Astrocyte (in vitro differentiated cells and primary cell): ENCODE measurements at regions not wholly inside any gene's neighbourhood (a gene's known extent, or its start where the extent isn't known, plus 50 kb on each side); places are given as distances from the start of the nearest gene placed in this dataset.
"Not testable (repeated sequence)": the region's sequence is repeated elsewhere in the genome, so short reads cannot be mapped to it uniquely, and the experiment has no call there.

Source experiments
- DNase-seq: peaks from one replicate; pipeline ENCODE4 v3.0.0-alpha.2; 2010; ENCODE audit warnings: low read depth
- FAIRE-seq: peaks from 2 replicates; lab custom pipeline; 2011; peaks lifted over from hg19 to GRCh38; lab: Jason Lieb, UNC
- H2AFZ ChIP-seq: 2 replicates; pipeline ENCODE4 v1.6.0; 2012; ENCODE audit warnings: low read depth, low read length, inconsistent platforms
- H3K27ac ChIP-seq: 2 replicates; pipeline ENCODE4 v1.5.1; 2011; ENCODE audit warnings: low read depth, low read length, inconsistent platforms
- H3K27me3 ChIP-seq: 2 replicates; pipeline ENCODE4 v1.6.0; 2011; ENCODE audit warnings: low read length, inconsistent platforms; ENCODE audit not compliant: insufficient read depth
- H3K36me3 ChIP-seq: 2 replicates; pipeline ENCODE4 v1.5.1; 2011; ENCODE audit warnings: low read length, inconsistent platforms; ENCODE audit not compliant: insufficient read depth
- H3K4me1 ChIP-seq: 2 replicates; pipeline ENCODE4 v1.5.1; 2011; ENCODE audit warnings: low read length, inconsistent platforms; ENCODE audit not compliant: insufficient read depth
- H3K4me2 ChIP-seq: 2 replicates; pipeline ENCODE4 v1.6.0; 2012; ENCODE audit warnings: low read length, inconsistent platforms
- H3K4me3 ChIP-seq: 2 replicates; pipeline ENCODE4 v1.5.1; 2011; ENCODE audit warnings: low read depth, mild to moderate bottlenecking, low read length, inconsistent platforms; ENCODE audit not compliant: insufficient read depth
- H3K79me2 ChIP-seq: 2 replicates; pipeline ENCODE4 v1.6.0; 2012; ENCODE audit warnings: mild to moderate bottlenecking, low read length, inconsistent platforms; ENCODE audit not compliant: insufficient read depth
- H3K9ac ChIP-seq: 2 replicates; pipeline ENCODE4 v1.6.0; 2012; ENCODE audit warnings: mild to moderate bottlenecking, low read length, inconsistent platforms
- H3K9me3 ChIP-seq: 2 replicates; pipeline ENCODE4 v1.5.1; 2012; ENCODE audit warnings: low read depth, mild to moderate bottlenecking, low read length, inconsistent platforms; ENCODE audit not compliant: insufficient read depth
- H4K20me1 ChIP-seq: 2 replicates; pipeline ENCODE4 v1.6.0; 2012; ENCODE audit warnings: low read length, inconsistent platforms; ENCODE audit not compliant: insufficient read depth
- H3K27ac Mint-ChIP-seq: one replicate; pipeline ENCODE4 v1.8.0; 2021; ENCODE audit warnings: mild to moderate bottlenecking, mixed read lengths; ENCODE audit not compliant: unreplicated experiment
- H3K27me3 Mint-ChIP-seq: one replicate; pipeline ENCODE4 v1.8.0; 2021; ENCODE audit warnings: low read depth, mixed read lengths; ENCODE audit not compliant: unreplicated experiment
- H3K36me3 Mint-ChIP-seq: one replicate; pipeline ENCODE4 v1.8.0; 2021; ENCODE audit warnings: low read depth, mixed read lengths; ENCODE audit not compliant: unreplicated experiment
- H3K4me1 Mint-ChIP-seq: one replicate; pipeline ENCODE4 v1.8.0; 2021; ENCODE audit warnings: low read depth, mixed read lengths; ENCODE audit not compliant: unreplicated experiment
- H3K4me3 Mint-ChIP-seq: one replicate; pipeline ENCODE4 v1.8.0; 2021; ENCODE audit warnings: mild to moderate bottlenecking, moderate library complexity, mixed read lengths; ENCODE audit not compliant: unreplicated experiment
- H3K9me3 Mint-ChIP-seq: one replicate; pipeline ENCODE4 v1.8.0; 2021; ENCODE audit warnings: mild to moderate bottlenecking, mixed read lengths; ENCODE audit not compliant: unreplicated experiment
- EZH2 ChIP-seq: IDR thresholded peaks from 2 replicates; pipeline ENCODE4 v1.6.1; 2012; ENCODE audit warnings: mild to moderate bottlenecking, low read length, inconsistent platforms; ENCODE audit not compliant: insufficient read depth
- TF ChIP-seq, protein P1 (sequence below): IDR thresholded peaks from 2 replicates; pipeline ENCODE4 v1.5.1; 2011; ENCODE audit warnings: low read depth, mild to moderate bottlenecking, inconsistent platforms, low read length, moderate library complexity; ENCODE audit not compliant: insufficient read depth

DNA sequence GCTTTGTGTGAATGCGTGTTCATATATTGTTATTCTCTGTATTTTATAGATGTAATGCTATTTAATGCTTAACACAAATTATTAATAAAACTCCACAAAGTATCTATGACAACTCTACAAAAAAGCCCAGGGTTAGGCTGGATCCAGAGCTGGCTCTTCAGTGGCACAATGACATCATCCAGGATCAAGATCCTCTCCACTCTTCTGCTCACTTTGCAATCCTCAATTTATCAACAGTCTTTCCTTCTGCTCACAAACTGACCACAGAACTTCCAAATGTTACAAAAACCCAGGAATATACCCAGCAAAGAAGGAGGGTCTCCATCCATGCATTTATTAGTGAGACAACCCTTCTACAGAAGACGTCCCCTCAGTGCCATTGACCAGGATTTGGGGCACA lies 132.3 kb downstream of the HNRNPD start:
- H3K4me1 Mint-ChIP-seq = no peaks in the 10 kb centered on the region
- no peak overlapping the region for H3K4me2 ChIP-seq
- TF ChIP-seq, protein P1, sequence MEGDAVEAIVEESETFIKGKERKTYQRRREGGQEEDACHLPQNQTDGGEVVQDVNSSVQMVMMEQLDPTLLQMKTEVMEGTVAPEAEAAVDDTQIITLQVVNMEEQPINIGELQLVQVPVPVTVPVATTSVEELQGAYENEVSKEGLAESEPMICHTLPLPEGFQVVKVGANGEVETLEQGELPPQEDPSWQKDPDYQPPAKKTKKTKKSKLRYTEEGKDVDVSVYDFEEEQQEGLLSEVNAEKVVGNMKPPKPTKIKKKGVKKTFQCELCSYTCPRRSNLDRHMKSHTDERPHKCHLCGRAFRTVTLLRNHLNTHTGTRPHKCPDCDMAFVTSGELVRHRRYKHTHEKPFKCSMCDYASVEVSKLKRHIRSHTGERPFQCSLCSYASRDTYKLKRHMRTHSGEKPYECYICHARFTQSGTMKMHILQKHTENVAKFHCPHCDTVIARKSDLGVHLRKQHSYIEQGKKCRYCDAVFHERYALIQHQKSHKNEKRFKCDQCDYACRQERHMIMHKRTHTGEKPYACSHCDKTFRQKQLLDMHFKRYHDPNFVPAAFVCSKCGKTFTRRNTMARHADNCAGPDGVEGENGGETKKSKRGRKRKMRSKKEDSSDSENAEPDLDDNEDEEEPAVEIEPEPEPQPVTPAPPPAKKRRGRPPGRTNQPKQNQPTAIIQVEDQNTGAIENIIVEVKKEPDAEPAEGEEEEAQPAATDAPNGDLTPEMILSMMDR = no peak
- no peak for TF ChIP-seq EZH2
- no peaks in the 10 kb centered on the region for H3K36me3 ChIP-seq
- no peak overlapping the region for H3K4me3 ChIP-seq
- no peak overlapping the region for H2AFZ ChIP-seq
- H3K27ac ChIP-seq = no peak overlapping the region
- H3K27me3 ChIP-seq = no peaks in the 10 kb centered on the region
- DNase-seq (no peak), FAIRE-seq (no peak)
- no peak overlapping the region for H3K9ac ChIP-seq
- no peak overlapping the region for H3K4me3 Mint-ChIP-seq
- H4K20me1 ChIP-seq = no peaks in the 10 kb centered on the region
- no peaks in the 10 kb centered on the region for H3K36me3 Mint-ChIP-seq
- H3K79me2 ChIP-seq = no peaks in the 10 kb centered on the region
- H3K9me3 ChIP-seq = no peaks in the 10 kb centered on the region
- H3K9me3 Mint-ChIP-seq = no peaks in the 10 kb centered on the region
- no peaks in the 10 kb centered on the region for H3K4me1 ChIP-seq
- peaks cover 2% of the 10 kb centered on the region for H3K27me3 Mint-ChIP-seq
- H3K27ac Mint-ChIP-seq = no peak overlapping the region

DNA sequence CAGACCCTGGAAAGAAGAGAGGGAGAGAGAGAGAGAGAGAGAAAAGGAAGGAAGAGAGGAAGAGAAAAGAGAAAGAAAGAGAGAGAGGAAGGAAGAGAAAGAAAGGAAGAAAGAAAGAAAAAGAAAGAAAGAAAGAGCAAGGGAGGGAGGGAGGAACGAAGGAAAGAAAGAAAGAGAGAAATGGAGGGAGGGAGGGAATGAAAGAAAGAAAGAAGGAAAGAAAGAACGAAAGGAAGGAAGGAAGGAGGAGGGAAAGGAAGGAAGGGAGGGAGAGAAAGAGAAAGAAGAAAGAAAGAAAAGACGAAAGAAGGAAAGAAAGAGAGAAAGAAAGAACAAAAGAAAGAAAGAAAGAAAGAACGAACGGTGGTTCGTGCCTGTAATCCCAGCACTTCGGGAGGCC lies 133.4 kb downstream of the HNRNPD start:
- H3K4me2 ChIP-seq = no peak overlapping the region
- FAIRE-seq (no peak), DNase-seq (no peak)
- no peak overlapping the region for H3K27ac ChIP-seq
- TF ChIP-seq, protein P1 = no peak
- TF ChIP-seq EZH2 = no peak
- H2AFZ ChIP-seq = no peak overlapping the region
- no peaks in the 10 kb centered on the region for H3K9me3 Mint-ChIP-seq
- no peaks in the 10 kb centered on the region for H3K79me2 ChIP-seq
- no peak overlapping the region for H3K27ac Mint-ChIP-seq
- H3K27me3 ChIP-seq = no peaks in the 10 kb centered on the region
- no peaks in the 10 kb centered on the region for H3K36me3 ChIP-seq
- H3K4me3 Mint-ChIP-seq = no peak overlapping the region
- H3K9ac ChIP-seq = no peak overlapping the region
- H4K20me1 ChIP-seq = no peaks in the 10 kb centered on the region
- peaks cover 2% of the 10 kb centered on the region for H3K27me3 Mint-ChIP-seq
- no peaks in the 10 kb centered on the region for H3K4me1 Mint-ChIP-seq
- no peaks in the 10 kb centered on the region for H3K9me3 ChIP-seq
- no peaks in the 10 kb centered on the region for H3K36me3 Mint-ChIP-seq
- no peak overlapping the region for H3K4me3 ChIP-seq
- no peaks in the 10 kb centered on the region for H3K4me1 ChIP-seq

DNA sequence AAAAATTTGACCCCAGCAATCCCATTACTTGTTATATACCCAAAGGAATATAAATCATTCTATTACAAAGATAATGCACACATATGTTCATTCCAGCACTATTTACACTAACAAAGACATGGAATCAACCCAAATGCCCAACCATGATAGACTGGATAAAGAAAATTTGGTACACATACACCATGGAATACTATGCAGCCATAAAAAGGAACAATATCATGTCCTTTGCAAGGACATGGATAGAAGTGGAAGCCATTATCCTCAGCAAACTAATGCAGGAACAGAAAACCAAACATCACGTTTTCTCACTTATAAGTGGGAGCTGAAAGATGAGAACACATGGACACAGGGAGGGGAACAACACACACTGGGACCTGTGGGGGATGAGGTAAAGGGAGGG lies 136.6 kb downstream of the HNRNPD start:
- DNase-seq, H4K20me1 ChIP-seq, H3K9me3 Mint-ChIP-seq, H3K4me2 ChIP-seq, H3K27me3 Mint-ChIP-seq, H3K4me1 ChIP-seq, H3K36me3 ChIP-seq, H3K9me3 ChIP-seq, H3K4me3 Mint-ChIP-seq, FAIRE-seq, H3K4me1 Mint-ChIP-seq, H3K9ac ChIP-seq, H2AFZ ChIP-seq, H3K27ac ChIP-seq, H3K4me3 ChIP-seq, H3K27me3 ChIP-seq, H3K79me2 ChIP-seq, H3K27ac Mint-ChIP-seq, H3K36me3 Mint-ChIP-seq: not testable (repeated sequence)
